ENCODE measurements at regions not wholly inside any gene's neighbourhood (a gene's known extent, or its start where the extent isn't known, plus 50 kb on each side); places are given as distances from the start of the nearest gene placed in this dataset.

DNA sequence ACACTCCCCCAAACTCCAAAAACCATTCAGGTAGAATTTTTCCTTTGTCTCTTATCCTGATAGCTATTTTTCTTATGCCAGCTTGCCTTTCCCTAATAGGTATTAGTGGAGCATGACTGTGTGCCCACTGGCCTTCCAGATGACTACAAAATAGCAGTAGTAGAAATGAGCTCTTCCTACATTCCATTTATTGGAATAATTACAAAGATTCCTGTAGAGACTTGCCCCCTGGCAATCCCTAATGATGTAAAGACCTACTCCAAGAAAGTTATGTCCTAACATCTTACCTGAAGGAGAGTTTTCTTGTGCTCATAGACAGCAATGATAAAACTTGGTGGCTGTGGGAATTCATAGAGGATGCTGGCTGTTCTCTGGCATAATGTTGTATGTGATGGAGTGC, 501.8 kb downstream of the GATA3 start:
- TF ChIP-seq, protein P1, sequence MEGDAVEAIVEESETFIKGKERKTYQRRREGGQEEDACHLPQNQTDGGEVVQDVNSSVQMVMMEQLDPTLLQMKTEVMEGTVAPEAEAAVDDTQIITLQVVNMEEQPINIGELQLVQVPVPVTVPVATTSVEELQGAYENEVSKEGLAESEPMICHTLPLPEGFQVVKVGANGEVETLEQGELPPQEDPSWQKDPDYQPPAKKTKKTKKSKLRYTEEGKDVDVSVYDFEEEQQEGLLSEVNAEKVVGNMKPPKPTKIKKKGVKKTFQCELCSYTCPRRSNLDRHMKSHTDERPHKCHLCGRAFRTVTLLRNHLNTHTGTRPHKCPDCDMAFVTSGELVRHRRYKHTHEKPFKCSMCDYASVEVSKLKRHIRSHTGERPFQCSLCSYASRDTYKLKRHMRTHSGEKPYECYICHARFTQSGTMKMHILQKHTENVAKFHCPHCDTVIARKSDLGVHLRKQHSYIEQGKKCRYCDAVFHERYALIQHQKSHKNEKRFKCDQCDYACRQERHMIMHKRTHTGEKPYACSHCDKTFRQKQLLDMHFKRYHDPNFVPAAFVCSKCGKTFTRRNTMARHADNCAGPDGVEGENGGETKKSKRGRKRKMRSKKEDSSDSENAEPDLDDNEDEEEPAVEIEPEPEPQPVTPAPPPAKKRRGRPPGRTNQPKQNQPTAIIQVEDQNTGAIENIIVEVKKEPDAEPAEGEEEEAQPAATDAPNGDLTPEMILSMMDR (IDR thresholded peaks at IDR 0.05; ENCODE audit: extremely low read depth in 1 of 2, insufficient read depth in 1 of 2, low read depth in 1 of 2, low read length in 2 of 2), result no peak
- TF ChIP-seq POLR2A (IDR thresholded peaks at IDR 0.05; ENCODE audit: low read depth, low read length) (no peak), MYC (IDR thresholded peaks at IDR 0.05; ENCODE audit: low read depth, low read length) (no peak), MAX (IDR thresholded peaks at IDR 0.05; ENCODE audit: insufficient read depth, insufficient read length) (no peak)

Measured in endothelial cell of umbilical vein (primary cell).